ENCODE measurements at regions not wholly inside any gene's neighbourhood (a gene's known extent, or its start where the extent isn't known, plus 50 kb on each side); places are given as distances from the start of the nearest gene placed in this dataset.

DNA sequence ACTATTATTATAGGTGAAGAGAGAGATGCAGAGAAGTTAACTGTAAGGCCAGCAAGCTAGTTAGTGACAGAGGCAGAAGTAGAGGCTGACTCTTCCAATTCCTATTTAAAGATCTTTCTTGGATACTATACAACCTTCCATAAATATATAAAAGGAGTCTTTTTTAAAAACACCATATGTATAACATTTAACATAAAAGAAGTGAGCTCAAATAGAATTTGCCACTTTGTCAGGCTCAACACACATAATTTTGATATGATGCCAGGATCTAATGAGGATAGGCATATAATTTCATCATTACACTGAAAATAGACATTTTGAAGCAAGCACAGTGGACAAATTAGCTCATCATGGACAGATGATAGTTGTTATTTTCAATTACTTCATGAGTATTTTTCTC, 64.1 kb upstream of the MPPED2 start:
- Histone ChIP-seq H3K36me3 (no peaks in the 10 kb centered on the region), H3K9me3 (no peaks in the 10 kb centered on the region), H3K27ac (no peak overlapping the region), H3K4me3 (no peak overlapping the region), H3K4me1 (no peaks in the 10 kb centered on the region), H3K27me3 (no peaks in the 10 kb centered on the region)
- TF ChIP-seq, protein P1, sequence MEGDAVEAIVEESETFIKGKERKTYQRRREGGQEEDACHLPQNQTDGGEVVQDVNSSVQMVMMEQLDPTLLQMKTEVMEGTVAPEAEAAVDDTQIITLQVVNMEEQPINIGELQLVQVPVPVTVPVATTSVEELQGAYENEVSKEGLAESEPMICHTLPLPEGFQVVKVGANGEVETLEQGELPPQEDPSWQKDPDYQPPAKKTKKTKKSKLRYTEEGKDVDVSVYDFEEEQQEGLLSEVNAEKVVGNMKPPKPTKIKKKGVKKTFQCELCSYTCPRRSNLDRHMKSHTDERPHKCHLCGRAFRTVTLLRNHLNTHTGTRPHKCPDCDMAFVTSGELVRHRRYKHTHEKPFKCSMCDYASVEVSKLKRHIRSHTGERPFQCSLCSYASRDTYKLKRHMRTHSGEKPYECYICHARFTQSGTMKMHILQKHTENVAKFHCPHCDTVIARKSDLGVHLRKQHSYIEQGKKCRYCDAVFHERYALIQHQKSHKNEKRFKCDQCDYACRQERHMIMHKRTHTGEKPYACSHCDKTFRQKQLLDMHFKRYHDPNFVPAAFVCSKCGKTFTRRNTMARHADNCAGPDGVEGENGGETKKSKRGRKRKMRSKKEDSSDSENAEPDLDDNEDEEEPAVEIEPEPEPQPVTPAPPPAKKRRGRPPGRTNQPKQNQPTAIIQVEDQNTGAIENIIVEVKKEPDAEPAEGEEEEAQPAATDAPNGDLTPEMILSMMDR (IDR thresholded peaks at IDR 0.05): no peak
- no peak for TF ChIP-seq POLR2AphosphoS5 (IDR thresholded peaks at IDR 0.05)
- no peak for TF ChIP-seq POLR2A (IDR thresholded peaks at IDR 0.05)
- TF ChIP-seq EP300 (IDR thresholded peaks at IDR 0.05): no peak
- DNase-seq (no peak), ATAC-seq (ENCODE audit: low FRiP score in 2 of 2) (no peak)
